ENCODE measurements at regions not wholly inside any gene's neighbourhood (a gene's known extent, or its start where the extent isn't known, plus 50 kb on each side); places are given as distances from the start of the nearest gene placed in this dataset.

GRCh38 chr11:114876234-114876633 is 197.9 kb downstream of the NXPE2 start:
- DNase-seq (ENCODE audit: low read depth): no peak

- no peak for DNase-seq (ENCODE audit: low read depth)
Measured at GRCh38 chr11:114877976-114878375, 199.6 kb downstream of the NXPE2 start.

GRCh38 chr11:114880442-114880841 is 202.1 kb downstream of the NXPE2 start:
- DNase-seq (ENCODE audit: low read depth): no peak

- DNase-seq (ENCODE audit: low read depth): no peak
Measured at GRCh38 chr11:114883472-114883871, 205.1 kb downstream of the NXPE2 start.

- no peak for DNase-seq (ENCODE audit: low read depth)
Measured at GRCh38 chr11:114886644-114887265, 208.4 kb downstream of the NXPE2 start.

GRCh38 chr11:114889594-114890011 is 211.3 kb downstream of the NXPE2 start:
- no peak for DNase-seq (ENCODE audit: low read depth)

GRCh38 chr11:114890038-114890437 is 211.7 kb downstream of the NXPE2 start:
- no peak for DNase-seq (ENCODE audit: low read depth)

- no peak for DNase-seq (ENCODE audit: low read depth)
Measured at GRCh38 chr11:114891911-114892310, 213.6 kb downstream of the NXPE2 start.

GRCh38 chr11:114892381-114893197 is 214.3 kb downstream of the NXPE2 start:
- DNase-seq (ENCODE audit: low read depth): no peak

GRCh38 chr11:114893329-114893728 is 215.0 kb downstream of the NXPE2 start:
- DNase-seq (ENCODE audit: low read depth): no peak

GRCh38 chr11:114896594-114896993 is 218.3 kb downstream of the NXPE2 start:
- no peak for DNase-seq (ENCODE audit: low read depth)

- no peak for DNase-seq (ENCODE audit: low read depth)
Measured at GRCh38 chr11:114909866-114910265, 231.5 kb downstream of the NXPE2 start.

GRCh38 chr11:114912826-114913225 is 234.5 kb downstream of the NXPE2 start:
- DNase-seq (ENCODE audit: low read depth): no peak

GRCh38 chr11:114914231-114915005 is 236.1 kb downstream of the NXPE2 start:
- DNase-seq (ENCODE audit: low read depth): no peak

- no peak for DNase-seq (ENCODE audit: low read depth)
Measured at GRCh38 chr11:114915871-114916805, 237.8 kb downstream of the NXPE2 start.

- DNase-seq (ENCODE audit: low read depth): no peak
Measured at GRCh38 chr11:114918286-114918685, 240.0 kb downstream of the NXPE2 start.

GRCh38 chr11:114921697-114922096 is 243.4 kb downstream of the NXPE2 start:
- DNase-seq (ENCODE audit: low read depth): no peak

GRCh38 chr11:114924042-114924441 is 245.7 kb downstream of the NXPE2 start:
- DNase-seq (ENCODE audit: low read depth): no peak

- DNase-seq (ENCODE audit: low read depth): no peak
Measured at GRCh38 chr11:114925591-114925990, 247.3 kb downstream of the NXPE2 start.

- no peak for DNase-seq (ENCODE audit: low read depth)
Measured at GRCh38 chr11:114928260-114928870, 250.0 kb downstream of the NXPE2 start.

GRCh38 chr11:114929351-114930000 is 251.1 kb downstream of the NXPE2 start:
- no peak for DNase-seq (ENCODE audit: low read depth)
